Stimulated activated CD8-positive, alpha-beta memory T cell treated with anti-CD3 and anti-CD28 coated beads, Interleukin-2, amount 100 ng/mL, for 1 hour (primary cell): ENCODE measurements at regions not wholly inside any gene's neighbourhood (a gene's known extent, or its start where the extent isn't known, plus 50 kb on each side); places are given as distances from the start of the nearest gene placed in this dataset.

Experiments used
- DNase-seq, 2 donors: peaks; one replicate each; pipeline ENCODE4 v3.0.0-alpha.2; 2020; ENCODE audit warnings: low read depth in 2 of 2

- DNase-seq, result no peak
Observed at GRCh38 chr18:44213293-44213692, 467.4 kb upstream of the SETBP1 start.

- no peak for DNase-seq
Observed at GRCh38 chr18:44214396-44214795, 466.3 kb upstream of the SETBP1 start.

GRCh38 chr18:44216169-44216568, 464.5 kb upstream of the SETBP1 start:
- DNase-seq, result no peak

DNA sequence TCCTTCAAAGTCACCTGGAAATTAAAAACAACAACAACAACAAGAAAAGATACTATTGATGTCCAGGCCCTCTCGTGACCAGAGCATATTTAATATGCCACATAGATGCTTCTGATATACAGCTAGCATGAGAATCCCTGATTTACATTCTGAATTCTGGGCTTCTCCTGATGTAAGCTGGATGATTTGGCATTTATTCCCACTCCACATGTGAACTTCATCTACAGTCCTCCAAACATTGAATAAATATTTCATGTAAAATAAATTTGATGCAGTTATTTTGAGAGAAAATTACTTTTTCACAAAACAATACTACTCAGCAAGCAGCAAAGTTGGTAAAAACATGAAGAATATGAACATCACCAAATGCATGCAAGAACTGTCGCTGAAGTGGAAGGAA, 453.2 kb upstream of the SETBP1 start:
- DNase-seq, result no peak

- no peak for DNase-seq
Observed at GRCh38 chr18:44229693-44230108, 451.0 kb upstream of the SETBP1 start.

DNA sequence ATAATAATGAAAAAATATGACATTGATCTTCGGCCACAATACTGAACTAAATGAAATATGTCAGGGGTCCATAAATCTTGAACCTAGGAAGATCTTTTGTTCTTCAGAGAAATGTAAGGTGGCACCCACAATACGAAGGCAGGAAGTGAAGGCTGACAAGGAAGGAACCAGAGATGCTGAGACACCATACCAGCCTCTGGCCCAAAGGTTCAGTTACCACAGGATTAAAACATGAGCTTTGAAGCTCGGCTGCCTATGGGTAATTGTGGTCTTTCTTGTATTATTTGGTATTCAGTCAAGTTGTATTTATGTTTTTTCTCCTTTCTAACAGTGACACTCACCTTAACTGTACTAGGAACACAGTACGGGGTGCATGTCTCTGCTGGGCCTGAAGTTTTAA, 448.8 kb upstream of the SETBP1 start:
- DNase-seq, result no peak

DNA sequence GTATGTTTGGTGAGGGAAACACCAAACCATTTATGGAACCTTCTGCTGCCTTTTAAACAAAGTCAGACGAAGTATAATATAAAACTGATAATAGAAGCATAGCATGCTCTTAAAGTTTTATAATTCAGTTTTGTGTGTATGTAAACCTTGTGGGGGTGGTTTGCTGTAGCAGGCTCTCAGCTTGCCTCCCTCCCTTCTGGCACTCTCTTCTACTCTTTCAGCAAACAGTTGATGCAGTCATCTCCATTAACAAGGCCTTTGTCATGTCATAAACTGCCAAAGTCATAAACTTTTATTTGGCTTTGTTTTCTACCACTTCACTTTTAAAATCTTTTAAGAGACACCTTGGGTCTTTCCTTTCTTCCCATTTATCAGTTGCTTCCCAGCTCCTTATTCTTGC, 448.2 kb upstream of the SETBP1 start:
- no peak for DNase-seq

DNA sequence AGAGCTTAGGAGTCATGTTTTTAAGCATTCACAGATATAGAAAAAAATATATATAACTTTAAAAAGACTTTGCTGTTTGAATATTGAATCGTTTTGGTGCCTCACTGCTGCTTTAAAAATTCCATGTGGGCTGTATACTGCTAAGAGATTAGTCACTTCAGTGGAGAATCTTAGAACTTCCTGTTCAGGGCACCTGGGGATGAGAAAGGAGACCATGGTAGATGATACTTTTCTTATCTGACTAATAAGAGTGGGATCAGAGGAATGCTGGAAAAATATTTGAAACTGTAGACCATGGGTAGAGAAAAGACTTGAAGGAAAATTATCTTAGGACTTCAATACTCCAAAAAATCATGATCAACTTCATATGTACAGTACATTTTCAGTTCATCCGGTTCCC, 442.2 kb upstream of the SETBP1 start:
- DNase-seq, result no peak

GRCh38 chr18:44238911-44239310, 441.8 kb upstream of the SETBP1 start:
- no peak for DNase-seq

GRCh38 chr18:44241020-44241419, 439.7 kb upstream of the SETBP1 start:
- no peak for DNase-seq

DNA sequence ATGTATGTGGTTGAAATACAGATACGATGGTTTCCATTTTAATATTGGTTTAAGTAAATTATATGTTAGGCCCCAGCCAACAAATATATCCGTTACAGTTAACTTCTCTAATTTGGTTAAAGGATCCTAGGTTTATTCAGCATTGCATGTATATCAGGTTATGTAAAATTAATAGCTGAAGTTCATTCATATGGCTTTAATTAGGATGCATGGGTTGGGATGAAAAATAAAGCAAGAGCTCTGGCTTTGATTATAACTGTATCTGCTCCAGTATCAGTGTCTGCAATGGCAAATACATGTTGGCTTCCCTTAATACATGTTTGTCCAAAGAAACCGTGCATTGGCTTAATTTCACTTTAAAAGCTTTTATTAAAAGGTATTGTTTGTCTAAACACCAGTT, 435.7 kb upstream of the SETBP1 start:
- DNase-seq, result no peak

DNA sequence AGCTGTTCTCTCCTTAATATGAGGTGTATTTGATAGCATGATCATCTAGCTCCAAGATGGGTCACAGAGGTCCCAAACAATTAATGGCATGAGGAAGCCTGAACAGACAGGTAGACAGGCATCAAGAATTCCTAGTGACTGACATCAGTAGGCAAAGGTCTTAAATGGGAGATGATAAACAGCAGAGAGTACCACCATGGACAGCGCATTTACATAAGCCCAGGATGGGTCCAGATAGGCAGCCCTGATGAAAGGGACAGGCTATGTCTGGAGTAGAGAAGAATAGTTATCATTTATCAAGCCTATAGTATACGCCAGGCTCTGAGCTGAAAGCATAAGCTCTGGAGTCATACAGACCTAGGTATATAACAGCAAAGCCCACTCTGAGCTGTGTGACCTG, 434.7 kb upstream of the SETBP1 start:
- no peak for DNase-seq

DNA sequence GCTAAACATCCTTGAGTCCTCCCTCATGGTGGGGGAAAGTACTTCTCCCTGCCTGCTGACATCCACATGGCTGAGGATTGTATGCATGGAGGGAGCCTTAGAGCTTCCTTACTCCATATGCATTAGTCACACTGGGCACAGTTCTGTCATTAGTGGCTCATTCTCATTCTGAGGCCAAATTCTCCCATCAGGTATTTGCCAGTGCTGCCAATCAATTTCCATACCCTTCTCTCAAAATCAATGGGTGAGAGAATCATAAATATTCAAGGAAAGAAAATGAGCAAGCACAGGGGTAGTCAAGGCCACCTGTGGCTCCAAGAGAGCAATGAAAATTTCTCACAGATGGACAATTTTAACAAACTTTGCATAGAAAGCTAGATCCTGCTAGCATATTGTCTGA, 422.6 kb upstream of the SETBP1 start:
- no peak for DNase-seq

- DNase-seq, result no peak
Observed at GRCh38 chr18:44258576-44258975, 422.1 kb upstream of the SETBP1 start.

DNA sequence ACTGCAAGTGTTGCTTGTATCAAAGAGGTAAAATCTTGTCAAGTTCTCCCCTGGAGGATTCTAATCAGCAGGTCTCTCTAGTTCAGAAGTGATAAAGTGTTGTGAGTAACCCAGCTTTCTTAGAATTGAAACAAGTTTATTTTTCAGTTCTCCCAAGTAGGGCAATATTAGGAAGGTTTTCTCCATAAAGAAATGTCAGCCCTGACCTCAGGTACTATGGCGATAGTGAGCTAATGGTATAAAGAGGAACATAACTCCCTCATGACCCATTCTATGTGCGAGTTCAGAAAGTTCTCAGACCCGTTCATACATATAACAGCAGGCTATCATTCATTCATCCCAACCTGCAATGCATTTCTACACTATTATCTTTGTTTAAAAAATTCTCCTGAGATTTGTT, 421.1 kb upstream of the SETBP1 start:
- DNase-seq, result no peak

GRCh38 chr18:44265437-44265836, 415.3 kb upstream of the SETBP1 start:
- DNase-seq, result no peak

DNA sequence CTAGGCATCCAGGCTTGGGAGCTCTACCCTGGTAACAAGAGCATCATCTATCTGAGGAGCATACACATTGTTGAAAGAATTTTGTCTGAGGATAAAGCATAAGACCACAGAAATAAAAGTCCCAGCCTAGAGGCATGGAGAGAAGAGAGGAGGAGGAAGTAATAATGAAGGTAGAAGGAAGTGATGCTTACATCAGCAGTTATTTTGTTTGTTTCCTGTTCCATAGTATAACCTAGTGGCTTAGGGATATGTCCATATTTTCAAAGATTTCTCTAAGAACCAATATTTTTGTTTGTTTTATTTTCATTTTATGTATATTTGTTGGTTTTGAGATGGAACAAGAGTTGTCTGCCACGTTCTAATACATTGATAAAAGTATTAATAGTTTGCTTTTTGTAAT, 407.4 kb upstream of the SETBP1 start:
- DNase-seq, result no peak

- no peak for DNase-seq
Observed at GRCh38 chr18:44280479-44280878, 400.2 kb upstream of the SETBP1 start.

DNA sequence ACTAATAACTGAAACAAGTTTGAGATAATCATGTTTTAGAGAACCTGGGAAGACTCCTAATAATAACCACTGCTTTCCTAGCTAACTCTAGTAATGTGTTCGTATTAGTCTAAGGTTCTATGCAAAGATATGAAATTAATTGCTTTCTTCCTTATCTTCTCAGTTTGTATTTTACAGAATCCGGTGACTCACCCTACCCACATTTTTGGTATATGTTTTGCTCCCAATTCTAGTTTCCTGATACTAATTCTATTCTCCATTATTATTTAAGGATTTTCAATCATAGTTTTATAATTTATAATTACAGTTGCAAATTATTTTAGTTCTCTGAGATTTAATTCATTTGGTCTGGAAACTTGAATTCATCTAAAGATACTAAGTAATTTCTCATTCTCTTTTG, 394.6 kb upstream of the SETBP1 start:
- DNase-seq, result no peak

- no peak for DNase-seq
Observed at GRCh38 chr18:44290366-44290977, 390.2 kb upstream of the SETBP1 start.

DNA sequence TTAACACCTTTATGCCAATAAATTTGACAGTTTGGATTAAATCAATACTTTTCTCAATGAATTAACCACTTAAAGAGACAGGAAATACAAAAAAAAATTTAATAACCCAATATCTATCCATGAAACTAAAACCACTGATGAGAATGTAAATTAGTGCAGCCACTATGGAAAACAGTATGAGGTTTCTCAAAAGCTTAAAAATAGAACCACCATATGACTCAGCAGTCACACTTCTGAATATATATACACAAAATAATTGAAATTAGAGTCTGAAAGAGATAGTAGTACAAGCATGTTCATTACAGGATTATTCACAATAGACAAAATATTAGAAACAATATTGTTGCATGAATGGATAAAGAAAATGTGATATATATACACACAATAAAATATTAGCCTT, 382.1 kb upstream of the SETBP1 start:
- no peak for DNase-seq

GRCh38 chr18:44309185-44309584, 371.5 kb upstream of the SETBP1 start:
- no peak for DNase-seq

- no peak for DNase-seq
Observed at GRCh38 chr18:44320619-44321460, 359.8 kb upstream of the SETBP1 start.
